Activated T-cell treated with anti-CD3 and anti-CD28 coated beads, Interleukin-2, amount 50 U/mL, for 48 hours (primary cell): ENCODE measurements at regions not wholly inside any gene's neighbourhood (a gene's known extent, or its start where the extent isn't known, plus 50 kb on each side); places are given as distances from the start of the nearest gene placed in this dataset.
"Not testable (repeated sequence)": the region's sequence is repeated elsewhere in the genome, so short reads cannot be mapped to it uniquely, and the experiment has no call there.

Source experiments
- DNase-seq, 2 experiments: peaks; one replicate each; pipeline ENCODE4 v3.0.0-alpha.2; 2020

DNA sequence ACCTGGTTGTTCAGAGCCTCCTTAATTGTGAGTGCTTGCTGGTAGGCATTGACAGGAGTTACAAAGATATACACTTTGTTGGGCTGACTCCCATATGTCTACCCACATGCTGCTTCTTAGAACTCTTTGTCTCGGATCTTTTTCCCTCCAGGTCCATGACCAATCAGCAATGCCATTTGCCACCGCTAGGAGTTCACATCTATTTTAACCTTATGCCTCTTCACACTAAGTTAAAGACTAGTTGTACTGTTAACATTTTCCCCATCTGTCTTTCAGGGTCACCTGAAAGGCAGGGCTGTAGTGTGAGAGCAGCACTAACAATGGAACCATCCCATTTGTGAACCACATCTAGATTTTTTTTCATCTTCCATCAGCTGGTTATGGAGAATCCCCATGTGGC is 226.7 kb upstream of the NPY start:
- DNase-seq: no peak

DNA sequence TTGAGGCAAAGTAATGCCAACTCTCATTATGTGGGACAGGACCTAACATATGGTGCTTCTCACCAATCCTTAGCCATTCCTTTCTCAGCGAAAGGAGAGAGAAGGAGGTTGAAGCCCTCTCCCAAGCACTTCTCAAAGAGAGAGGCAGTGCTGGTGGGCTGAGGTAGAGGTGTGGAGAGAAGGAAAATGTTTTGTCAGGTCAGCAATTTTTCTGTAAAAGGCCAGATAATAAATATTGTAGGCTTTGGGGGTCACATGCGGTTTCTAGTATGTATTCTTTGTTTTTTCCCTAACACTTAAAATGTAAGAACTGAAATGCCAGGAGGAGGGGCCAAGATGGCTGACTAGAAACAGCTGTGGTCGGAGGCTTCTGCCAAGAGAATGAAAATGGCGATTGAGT is 225.0 kb upstream of the NPY start:
- no peak for DNase-seq

DNA sequence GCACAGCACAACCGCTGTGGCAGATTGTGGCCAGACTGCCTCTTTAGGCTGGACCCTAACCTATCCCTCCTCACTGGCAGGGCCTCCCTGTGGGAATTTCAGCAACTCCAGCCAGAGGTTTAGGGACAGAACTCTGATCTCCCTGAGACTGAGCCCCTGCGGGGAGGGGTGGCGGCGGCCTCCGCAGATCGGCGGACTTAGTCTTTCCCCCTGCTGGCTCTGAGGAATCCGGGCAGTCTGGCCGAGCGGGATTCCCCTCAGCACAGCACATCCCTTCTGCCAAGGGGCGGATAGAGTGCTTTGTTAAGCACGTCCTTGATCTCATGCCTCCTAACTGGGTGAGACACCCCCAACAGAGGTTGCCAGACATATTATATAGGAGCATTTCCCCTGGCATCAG is 224.2 kb upstream of the NPY start:
- DNase-seq: no peak

DNA sequence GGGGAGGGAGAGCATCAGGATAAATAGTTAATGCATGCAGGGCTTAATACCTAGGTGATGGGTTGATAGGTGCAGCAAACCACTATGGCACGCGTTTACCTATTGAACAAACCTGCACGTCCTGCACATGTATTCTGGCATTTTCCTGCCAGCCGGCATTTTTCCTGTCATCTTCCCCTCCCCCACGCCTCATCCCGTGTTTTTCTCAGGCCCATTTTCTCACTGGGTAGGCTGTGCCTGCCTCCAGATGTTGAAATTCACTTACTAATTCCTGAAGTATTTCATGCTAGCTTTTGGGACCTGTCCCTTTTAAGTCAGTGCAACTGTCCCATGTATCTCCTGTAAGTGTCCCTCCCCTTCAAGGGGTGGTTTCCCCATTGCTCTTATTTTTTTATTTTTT is 220.3 kb upstream of the NPY start:
- no peak for DNase-seq

DNA sequence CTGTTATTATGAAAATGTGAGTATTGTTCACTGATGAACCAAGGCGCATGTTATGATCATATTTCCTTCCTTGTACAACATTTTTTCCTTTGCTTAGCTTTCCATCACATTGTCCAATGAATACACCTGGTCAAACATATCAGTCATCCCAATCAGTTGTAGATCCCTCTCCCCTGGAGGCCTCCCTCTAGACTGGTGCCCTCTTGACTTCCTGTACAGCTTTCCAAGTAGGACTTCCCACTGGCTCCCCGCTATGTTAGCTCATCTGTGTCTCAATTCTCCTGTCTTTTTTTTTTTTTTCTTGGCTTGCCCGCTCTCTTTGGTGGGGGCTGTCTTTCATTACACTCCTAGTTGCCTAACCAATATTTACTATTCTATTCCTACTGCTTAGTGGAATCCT is 214.2 kb upstream of the NPY start:
- no peak for DNase-seq

DNA sequence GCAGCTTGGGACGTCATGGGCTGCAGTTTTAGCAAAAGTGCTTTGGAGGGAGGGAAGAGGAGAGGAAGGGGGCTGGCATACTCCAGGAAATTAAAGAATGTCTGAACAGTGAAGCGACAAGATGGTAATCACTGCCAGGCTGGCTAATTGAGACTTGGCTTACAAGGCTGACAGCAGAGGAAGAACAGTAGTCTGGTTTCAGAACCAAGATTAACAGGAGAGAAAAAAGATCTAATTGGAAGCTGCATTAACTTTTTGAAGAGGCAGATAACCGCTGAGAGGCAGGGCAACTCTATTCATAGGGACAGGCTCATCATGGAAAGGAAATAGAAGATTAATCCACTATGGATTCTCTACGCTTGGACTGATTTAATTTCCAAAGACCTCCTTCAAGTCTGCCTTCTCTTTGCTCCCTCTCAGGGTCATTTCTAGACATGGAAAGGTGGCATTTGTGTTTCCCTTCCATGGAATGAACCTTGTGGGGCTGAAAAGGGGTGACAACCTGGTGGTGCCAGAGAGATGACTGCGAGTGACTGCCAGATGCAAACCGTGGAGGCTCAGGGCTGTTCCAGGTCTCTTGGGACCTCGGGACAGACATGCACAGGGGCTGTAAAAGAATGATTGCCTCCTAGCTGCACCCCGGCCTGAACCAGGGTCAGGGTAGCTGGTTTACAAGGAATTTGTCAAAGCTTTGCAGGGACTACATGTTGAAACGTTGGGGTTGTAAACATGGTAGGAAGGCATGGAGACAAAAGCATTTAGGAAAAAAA is 210.2 kb upstream of the NPY start:
- no peak for DNase-seq

DNA sequence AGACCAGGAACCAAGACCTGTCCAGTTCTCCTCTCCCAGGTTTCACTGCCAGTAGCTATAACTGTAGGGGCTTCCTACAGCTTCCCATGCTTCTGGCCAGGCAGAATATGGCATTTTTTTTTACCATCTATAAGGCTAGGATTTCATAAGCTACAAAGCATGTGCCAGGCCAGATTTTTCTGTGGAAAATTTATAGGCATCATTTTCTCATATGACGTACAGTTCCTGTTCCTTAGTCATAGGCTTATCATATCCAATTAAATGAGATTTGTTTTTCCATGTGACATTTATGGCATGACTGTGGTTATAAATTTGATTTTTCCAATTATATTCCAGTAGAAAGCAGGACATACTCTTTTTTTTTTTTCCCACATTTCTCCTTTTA is 208.6 kb upstream of the NPY start:
- DNase-seq: no peak

DNA sequence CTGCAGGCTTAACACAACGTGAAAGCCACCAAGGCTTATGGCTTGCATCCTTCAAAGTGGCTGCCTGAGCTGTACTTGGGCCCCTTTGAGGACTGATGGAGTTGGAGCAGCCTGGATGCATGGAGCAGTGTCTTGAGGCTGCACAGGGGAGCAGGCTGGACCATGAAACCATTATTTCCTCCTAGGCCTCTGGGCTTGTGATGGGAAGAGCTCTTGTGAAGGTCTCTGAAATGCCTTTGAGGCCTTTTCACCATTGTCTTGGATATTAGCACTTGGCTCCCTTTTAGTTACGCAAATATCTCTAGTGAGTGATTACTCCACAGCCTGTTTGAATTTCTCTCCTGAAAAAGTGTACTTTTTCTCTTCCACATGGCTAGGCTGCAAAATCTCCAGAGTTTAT is 201.2 kb upstream of the NPY start:
- no peak for DNase-seq

DNA sequence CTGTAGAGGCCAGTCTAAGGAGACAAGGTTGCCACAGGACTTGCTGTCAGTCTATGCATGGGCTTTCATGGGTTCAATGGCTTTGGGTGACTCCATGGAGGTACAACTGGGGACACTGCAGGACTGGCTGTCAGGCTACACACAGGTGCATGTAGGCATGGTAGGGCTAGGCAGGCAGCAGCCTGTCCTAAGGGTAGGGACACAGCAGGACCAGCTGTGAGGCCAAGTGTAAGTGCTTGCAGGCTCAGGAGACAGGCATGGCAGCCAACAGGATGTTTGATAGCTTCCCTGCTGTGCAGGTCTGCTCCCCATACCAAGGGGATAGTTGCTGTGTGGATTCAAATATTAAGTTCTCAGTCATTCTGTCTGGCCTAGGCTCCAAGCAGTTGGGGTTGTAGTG is 181.0 kb upstream of the NPY start:
- DNase-seq: no peak

DNA sequence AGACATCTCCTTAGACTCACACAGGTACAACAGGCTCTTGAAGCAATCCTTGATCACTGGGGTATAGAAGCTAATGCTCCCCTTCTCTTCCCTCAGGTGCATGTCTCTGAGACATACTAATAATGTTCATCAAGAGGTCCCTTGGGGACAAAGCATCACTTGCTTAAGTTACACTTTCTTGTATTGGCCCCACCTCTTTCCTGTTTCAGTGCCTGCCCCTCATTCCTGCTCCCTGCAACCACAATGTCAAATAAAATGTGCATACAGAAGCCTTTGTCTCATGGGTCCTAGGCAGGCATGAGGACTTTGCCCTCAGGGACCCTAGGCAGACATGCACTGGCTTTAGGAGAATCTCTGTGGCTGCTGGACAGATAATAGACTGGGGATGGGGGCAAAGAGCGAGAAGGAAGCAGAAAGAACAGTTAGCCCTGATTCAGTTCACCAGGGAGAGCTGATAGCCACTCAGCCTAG is 175.0 kb upstream of the NPY start:
- no peak for DNase-seq

DNA sequence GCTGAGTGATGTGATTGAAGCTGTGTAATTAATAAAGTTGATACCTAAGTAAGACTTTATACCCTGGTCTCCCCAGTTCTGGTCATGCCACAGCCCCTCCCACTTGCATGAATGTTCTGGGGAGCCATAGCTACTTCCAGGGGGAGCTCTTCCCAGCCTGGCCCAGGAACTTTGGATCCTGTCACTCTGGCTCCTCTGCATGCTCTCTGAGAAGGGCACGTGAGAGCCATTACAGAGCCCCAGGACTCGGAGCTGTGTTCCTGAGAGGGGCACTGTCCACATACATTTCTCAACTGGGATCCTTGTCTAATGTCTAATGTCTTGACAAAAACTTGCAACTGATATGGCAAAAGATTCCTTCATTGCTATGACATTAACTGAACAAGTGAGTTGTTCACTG is 173.9 kb upstream of the NPY start:
- no peak for DNase-seq

DNA sequence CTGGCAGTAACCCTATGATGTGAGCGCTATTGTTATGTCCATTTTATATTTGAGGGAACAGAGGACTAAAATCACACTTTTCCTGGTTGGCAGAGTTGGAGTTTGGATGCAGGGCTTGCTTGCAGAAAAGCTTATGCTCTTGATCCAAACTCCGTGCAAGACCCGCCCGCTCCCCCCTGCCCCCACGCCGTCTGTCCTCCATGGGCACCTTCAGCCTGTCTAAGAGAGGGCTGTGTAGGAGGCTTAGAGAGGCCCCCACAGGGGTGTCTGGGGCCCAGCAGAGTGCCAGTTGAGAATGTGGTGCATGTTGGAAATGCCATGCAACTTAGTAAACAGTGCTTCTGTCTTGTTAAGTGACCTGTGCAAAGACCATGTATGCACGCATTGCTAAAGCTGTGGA is 170.5 kb upstream of the NPY start:
- DNase-seq: no peak

DNA sequence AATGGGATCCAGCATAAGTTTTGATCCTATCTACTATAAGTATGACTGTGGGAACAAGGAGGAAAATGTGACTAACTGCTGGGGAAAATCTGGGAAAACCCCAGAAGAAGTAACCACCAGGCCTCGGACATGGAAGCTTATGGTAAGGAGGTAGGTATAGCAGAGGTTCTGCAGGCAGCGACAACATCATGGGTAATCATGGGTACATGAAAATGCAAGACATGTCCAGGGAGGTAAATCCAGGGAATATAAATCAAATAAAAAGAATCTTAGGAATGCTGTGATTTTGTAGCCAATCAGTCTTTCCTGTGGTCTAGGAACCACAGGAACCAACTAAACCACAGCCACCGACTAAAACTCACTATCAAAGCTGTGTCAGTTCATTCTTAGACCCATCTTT is 168.3 kb upstream of the NPY start:
- DNase-seq: no peak

DNA sequence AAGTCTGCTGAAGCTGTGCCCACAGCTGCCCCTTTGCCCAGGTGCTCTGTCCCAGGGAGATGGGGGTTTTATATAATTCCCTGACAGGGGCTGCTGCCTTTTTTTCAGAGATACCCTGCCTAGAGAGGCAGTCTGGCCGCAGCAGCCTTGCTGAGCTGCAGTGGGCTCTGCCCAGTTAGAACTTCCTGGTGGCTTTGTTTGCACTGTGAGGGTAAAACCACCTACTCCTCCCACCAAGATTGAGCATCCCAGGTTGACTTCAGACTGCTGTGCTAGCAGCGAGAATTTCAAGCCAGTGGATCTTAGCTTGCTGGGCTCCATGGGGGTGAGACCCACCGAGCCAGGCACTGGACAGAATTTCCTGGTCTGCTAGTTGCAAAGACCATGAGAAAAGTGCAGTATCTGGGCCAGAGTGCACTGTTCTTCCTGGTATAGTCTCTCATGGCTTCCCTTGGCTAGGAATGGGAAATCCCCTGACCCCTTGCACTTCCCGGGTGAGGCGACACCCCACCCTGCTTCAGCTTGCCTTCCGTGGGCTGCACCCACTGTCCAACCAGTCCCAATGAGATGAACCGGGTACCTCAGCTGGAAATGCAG is 166.0 kb upstream of the NPY start:
- DNase-seq: not testable (repeated sequence)

DNA sequence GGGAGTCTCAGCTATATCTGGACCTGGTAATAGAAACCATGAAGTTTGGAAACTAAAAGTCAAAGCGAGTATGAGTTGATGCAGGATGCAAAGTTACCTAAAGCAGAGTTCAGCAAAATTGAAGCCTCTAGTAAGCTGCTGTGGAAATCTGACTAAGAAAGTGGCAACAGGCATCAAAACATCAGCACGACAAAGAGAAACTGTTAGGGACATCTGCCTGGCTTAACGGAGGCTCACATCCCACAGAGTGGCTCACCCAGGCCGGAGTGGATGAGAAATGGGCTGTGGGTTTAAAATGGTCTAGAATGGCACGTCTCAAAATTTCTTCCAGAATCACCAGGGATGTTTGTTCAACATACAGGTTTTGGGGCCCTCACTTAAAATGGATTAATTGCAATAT is 164.1 kb upstream of the NPY start:
- DNase-seq: no peak

DNA sequence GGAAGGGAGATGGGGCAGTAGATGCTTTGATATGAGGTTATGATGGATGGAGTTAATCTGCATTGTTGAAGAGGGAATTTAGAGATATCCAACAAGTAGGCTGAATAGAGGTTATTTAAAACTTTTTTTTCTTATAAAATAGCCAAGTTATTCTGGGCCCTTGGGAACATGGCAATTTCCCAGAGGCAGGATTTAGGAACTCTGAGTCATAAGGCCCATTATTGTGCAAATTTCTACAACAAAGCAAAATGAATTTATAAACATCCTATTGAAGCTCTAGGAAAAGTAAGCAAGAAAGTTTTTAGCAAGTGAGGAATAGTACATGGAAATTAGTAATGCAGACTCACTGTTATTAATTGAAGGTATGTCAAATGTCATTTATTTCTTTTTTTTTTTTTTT is 160.9 kb upstream of the NPY start:
- no peak for DNase-seq

DNA sequence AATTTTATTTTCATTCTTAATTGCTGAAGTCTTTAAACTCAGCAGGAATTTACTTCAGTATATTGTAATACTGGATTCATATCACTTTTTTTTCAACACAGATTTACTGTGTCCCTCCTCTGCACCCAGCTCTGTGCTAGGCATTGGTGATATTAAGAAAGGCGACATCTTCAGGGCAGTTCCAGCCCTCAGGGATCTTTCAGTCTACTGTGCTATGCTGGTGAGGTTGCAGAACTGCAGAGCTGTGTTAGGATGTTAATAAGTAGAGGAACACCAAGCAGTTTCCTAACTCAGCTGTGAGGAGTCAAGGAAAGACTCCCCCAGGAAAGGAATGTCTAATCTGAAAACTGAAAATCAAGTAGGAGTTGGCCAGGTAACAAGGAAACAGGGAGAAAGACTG is 158.2 kb upstream of the NPY start:
- no peak for DNase-seq

DNA sequence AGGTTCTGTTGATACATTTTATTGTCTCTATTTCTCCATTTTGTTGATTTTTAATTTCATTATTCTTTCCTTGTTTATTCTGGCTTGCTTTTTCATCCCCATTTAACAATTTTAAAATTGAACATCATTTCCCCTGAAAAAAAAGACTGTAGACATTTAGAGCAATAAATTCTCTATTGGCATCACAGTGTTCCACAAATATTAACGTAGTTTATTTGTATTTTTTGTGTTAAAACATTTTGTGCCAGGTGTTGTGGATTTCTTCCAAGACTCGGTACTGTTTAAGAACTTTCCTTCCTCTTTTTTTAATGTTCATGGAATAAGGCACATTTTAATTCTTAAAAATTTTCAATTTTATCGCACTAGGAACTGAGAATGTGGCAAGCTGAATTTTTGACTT is 156.1 kb upstream of the NPY start:
- DNase-seq: no peak

DNA sequence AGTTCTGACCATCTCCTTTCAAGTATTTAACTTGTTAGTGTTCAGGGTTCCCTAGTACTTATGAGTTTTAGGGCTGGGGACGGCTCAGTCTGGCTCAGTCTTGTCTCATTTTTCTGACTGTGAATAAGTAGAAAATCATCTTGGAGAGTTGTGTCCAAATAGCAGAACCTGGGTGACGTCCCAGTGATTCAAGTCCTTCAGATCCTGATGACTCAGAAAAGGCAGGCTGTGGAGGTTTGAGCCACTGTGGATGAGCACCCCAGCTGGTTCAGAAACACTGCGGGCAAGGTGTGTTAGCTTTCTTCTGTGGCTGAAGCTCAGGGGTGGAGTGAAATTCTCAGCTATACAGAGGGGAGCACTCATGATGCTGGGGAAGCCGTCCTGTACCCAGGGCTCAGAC is 154.4 kb upstream of the NPY start:
- no peak for DNase-seq

DNA sequence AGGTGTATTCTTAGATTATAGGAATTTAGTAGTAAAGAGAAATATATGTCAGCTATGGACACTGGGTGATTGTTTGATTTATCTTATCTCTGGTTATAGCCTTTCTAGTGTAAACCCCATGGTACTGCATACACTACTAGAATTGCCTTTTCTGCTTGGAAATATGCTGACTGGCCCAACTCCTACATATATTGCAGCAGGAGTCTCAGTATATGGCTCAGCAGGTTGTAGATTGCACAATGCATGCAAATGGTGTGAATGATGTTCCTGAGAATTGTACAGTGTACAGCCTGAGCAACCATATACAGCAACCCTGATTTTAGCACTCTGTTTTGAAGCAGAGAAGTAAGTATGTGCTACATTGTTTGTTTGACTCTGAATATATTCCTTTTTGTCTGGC is 153.4 kb upstream of the NPY start:
- no peak for DNase-seq

DNA sequence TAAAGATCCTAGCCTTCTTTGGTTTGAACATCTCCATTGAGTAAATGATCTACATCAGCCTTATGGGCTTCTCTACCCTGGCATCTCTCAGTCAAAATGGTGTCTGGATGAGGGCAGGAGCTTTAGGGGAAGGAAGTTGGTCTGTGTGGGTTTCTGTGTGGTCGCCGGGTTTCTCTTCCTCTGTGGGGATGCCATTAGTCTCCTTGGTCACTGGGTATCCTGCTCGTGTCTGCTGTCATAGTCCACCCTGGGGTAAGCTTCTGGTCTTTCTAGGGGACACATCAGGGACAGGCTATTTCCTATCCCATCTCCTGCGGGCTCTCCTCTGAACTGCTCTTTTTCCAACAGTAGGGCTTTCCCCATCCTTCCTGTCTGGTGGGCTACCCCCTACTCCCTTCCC is 150.3 kb upstream of the NPY start:
- no peak for DNase-seq

DNA sequence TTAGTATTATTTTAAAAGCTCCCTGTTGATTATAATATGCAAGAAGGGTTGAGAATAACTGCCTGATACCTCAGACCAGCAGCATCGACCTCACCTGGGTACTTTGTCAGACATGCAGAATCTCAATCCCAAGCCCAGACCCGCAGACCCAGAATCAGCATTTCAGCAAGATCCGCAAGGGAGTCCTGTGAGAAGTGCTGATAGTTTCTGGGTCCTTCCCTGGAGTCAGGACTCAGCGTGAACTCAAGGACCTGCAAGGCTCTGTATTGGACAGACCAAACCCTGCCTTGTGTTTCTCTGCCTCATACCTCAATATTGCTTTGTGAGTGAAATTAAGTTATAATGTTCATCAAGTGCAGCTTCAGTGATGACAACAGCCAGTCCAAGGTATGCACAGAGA is 149.5 kb upstream of the NPY start:
- no peak for DNase-seq

DNA sequence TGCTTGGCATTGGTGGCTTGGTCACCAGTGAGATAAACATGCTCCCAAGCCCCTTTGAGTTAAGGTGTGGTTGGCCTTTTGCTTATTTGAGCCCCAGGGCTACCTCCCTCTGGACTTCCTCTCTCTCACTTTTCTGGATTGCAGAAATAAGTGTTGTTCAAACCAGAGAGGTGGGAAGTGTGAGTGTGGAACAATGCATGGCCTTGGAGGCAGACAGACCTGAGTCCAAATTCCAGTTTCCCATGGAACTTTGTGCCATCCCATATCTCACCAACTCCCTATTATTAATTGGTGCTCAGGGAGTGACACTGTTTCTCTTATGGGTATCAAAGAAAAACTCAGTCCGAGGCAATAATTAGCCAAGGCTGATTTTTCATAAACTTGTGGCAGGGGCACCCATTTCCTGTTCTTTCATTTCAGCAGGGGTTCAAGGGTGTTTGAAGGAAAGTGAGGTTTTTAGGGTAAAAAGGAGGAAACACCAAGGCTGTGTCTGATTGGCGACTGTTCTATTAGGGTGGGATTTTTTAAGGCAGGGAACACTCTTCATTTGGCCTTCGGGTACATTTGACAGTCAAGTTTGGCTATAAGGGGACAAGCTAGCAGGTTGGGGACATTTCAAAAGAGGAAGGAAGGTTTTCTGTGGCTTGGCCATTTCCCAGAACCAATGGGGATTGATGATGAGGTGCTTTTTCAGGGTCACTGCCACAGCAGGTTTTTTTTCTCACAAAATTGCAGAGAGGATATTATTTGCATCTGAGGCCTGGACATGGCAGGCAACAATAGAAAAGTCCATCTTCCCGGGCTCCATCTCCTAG is 148.8 kb upstream of the NPY start:
- DNase-seq: no peak

DNA sequence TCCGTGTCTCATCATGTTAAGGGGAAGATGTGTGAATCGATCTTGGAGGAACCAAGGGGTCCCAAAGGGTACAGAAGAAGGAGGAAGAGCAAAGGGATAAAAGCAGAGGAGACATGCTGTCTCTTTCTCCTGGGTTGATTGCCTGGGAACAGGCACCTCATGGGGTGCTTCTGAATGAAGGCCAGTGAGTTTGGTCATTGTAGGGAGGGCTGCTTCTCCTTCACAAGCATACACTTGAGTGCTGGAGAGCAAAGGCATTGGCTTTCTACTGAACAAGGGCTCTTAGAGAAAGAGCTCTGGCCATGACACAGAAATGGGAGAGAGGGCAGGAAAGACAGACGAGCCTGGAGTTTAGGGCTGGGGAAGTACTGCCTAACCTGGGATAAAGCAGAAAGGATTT is 146.7 kb upstream of the NPY start:
- no peak for DNase-seq
